Stimulated activated CD4-positive, alpha-beta T cell treated with anti-CD3 and anti-CD28 coated beads, Interleukin-1b, Interleukin-23, amount 100 ng/mL, for 1 hour (primary cell): ENCODE measurements at regions not wholly inside any gene's neighbourhood (a gene's known extent, or its start where the extent isn't known, plus 50 kb on each side); places are given as distances from the start of the nearest gene placed in this dataset.

Source experiments
- DNase-seq, 2 donors: peaks; one replicate each; pipeline ENCODE4 v3.0.0-alpha.2; 2020; ENCODE audit warnings: low read depth in 2 of 2

GRCh38 chr11:119521551-119521950, 98.6 kb upstream of the THY1 start:
- DNase-seq, result no peak

GRCh38 chr11:119520966-119521365, 98.0 kb upstream of the THY1 start:
- no peak for DNase-seq

- DNase-seq, result no peak
Measured at GRCh38 chr11:119520400-119520799, 97.4 kb upstream of the THY1 start.

- no peak for DNase-seq
Measured at GRCh38 chr11:119519796-119520195, 96.8 kb upstream of the THY1 start.

- DNase-seq, result no peak
Measured at GRCh38 chr11:119518746-119519730, 96.1 kb upstream of the THY1 start.

GRCh38 chr11:119515771-119516400, 92.9 kb upstream of the THY1 start:
- DNase-seq, result no peak

- no peak for DNase-seq
Measured at GRCh38 chr11:119513806-119514170, 90.8 kb upstream of the THY1 start.

GRCh38 chr11:119513131-119513805, 90.3 kb upstream of the THY1 start:
- DNase-seq, result no peak

- DNase-seq, result no peak
Measured at GRCh38 chr11:119512369-119512768, 89.4 kb upstream of the THY1 start.

GRCh38 chr11:119511614-119512306, 88.8 kb upstream of the THY1 start:
- DNase-seq, result no peak

GRCh38 chr11:119509969-119510401, 87.0 kb upstream of the THY1 start:
- DNase-seq, result no peak

- DNase-seq, result no peak
Measured at GRCh38 chr11:119509282-119509841, 86.4 kb upstream of the THY1 start.

GRCh38 chr11:119506436-119506835, 83.5 kb upstream of the THY1 start:
- DNase-seq, result no peak

GRCh38 chr11:119505861-119506260, 82.9 kb upstream of the THY1 start:
- DNase-seq, result no peak

GRCh38 chr11:119505071-119505470, 82.1 kb upstream of the THY1 start:
- DNase-seq, result no peak

GRCh38 chr11:119504371-119504770, 81.4 kb upstream of the THY1 start:
- no peak for DNase-seq

- DNase-seq, result no peak
Measured at GRCh38 chr11:119501777-119502405, 78.9 kb upstream of the THY1 start.

GRCh38 chr11:119497717-119498116, 74.7 kb upstream of the THY1 start:
- DNase-seq, result no peak

GRCh38 chr11:119496997-119497396, 74.0 kb upstream of the THY1 start:
- DNase-seq, result no peak

- DNase-seq, result no peak
Measured at GRCh38 chr11:119496469-119496868, 73.5 kb upstream of the THY1 start.

GRCh38 chr11:119493712-119494111, 70.7 kb upstream of the THY1 start:
- no peak for DNase-seq
